Body of pancreas (tissue), 4 donors: ENCODE measurements at regions not wholly inside any gene's neighbourhood (a gene's known extent, or its start where the extent isn't known, plus 50 kb on each side); places are given as distances from the start of the nearest gene placed in this dataset.

Experiments
- CTCF ChIP-seq, 7 experiments: fragments of 450-650 bp in 4 of 7; fragments of 200-600 bp in 3 of 7; sonication (generic) in 3 of 7; IDR thresholded peaks; one replicate each; pipeline ENCODE4 v1.5.1; 2016 to 2019; ENCODE audit warnings: antibody characterized with exemption in 7 of 7
- POLR2A ChIP-seq, 3 donors: fragments of 450-650 bp; IDR thresholded peaks; one replicate each; pipeline ENCODE4 v1.6.1; 2016; ENCODE audit warnings: antibody characterized with exemption in 3 of 3, mild to moderate bottlenecking in 2 of 3

GRCh38 chr11:119472856-119473222 is 49.9 kb upstream of the THY1 start:
- TF ChIP-seq POLR2A (IDR thresholded peaks at IDR 0.05) (no peak), CTCF (IDR thresholded peaks at IDR 0.05) (no peak)
